Keratinocyte (primary cell): ENCODE measurements at regions not wholly inside any gene's neighbourhood (a gene's known extent, or its start where the extent isn't known, plus 50 kb on each side); places are given as distances from the start of the nearest gene placed in this dataset.

Experiments
- EZH2 ChIP-seq: IDR thresholded peaks from one replicate; pipeline ENCODE4 v1.6.1; 2012; ENCODE audit warnings: inconsistent platforms, mild to moderate bottlenecking, low read length, moderate library complexity
- TF ChIP-seq, protein P1 (sequence below), 3 experiments: IDR thresholded peaks in 1 of 3; conservative IDR thresholded peaks in 1 of 3; optimal IDR thresholded peaks in 1 of 3; 2 replicates in 2 of 3; 3 replicates in 1 of 3; pipeline versions ENCODE3 to v1.5.1; 2011; ENCODE audit warnings: low read length in 3 of 3, mild to moderate bottlenecking in 3 of 3, moderate library complexity in 2 of 3, control low read depth in 1 of 3, inconsistent platforms in 1 of 3; ENCODE audit not compliant: insufficient read depth in 2 of 3; ENCODE audit errors: extremely low read depth in 1 of 3

DNA sequence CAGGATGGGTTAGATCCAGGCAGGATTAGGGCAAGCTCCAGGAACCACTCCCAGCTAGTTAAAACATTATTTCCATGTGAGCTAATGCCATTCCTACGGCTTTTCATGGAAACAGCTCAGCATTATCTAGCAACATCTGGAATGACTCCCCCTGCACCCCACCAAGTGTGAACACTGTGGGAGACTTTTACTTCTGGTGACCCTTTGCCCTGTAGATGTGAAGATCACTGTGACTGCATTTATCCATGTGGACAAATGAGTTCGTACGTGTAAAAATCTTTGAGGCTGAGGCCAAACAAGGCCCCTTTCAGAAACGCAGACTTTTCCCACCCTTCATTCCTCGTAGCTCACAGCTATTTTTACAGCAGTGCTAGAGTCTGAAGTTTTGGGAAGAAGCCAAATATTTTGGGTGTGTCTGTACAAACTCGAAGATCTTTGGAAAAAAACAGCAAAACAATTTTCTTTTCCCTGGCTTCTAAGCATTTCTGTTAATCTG lies 221.8 kb upstream of the SOX4 start:
- TF ChIP-seq, protein P1, sequence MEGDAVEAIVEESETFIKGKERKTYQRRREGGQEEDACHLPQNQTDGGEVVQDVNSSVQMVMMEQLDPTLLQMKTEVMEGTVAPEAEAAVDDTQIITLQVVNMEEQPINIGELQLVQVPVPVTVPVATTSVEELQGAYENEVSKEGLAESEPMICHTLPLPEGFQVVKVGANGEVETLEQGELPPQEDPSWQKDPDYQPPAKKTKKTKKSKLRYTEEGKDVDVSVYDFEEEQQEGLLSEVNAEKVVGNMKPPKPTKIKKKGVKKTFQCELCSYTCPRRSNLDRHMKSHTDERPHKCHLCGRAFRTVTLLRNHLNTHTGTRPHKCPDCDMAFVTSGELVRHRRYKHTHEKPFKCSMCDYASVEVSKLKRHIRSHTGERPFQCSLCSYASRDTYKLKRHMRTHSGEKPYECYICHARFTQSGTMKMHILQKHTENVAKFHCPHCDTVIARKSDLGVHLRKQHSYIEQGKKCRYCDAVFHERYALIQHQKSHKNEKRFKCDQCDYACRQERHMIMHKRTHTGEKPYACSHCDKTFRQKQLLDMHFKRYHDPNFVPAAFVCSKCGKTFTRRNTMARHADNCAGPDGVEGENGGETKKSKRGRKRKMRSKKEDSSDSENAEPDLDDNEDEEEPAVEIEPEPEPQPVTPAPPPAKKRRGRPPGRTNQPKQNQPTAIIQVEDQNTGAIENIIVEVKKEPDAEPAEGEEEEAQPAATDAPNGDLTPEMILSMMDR (optimal IDR thresholded peaks at IDR 0.05 in 1 of 3, IDR thresholded peaks at IDR 0.05 in 1 of 3, conservative IDR thresholded peaks at IDR 0.05 in 1 of 3; ENCODE audit: extremely low read depth in 1 of 3, insufficient read depth in 2 of 3, low read length in 3 of 3), result no peak
- no peak for TF ChIP-seq EZH2
